Colon (tissue), 2 donors: ENCODE measurements at regions not wholly inside any gene's neighbourhood (a gene's known extent, or its start where the extent isn't known, plus 50 kb on each side); places are given as distances from the start of the nearest gene placed in this dataset.

Experiments
- FAIRE-seq: peaks from 2 replicates; lab custom pipeline; 2012; peaks lifted over from hg19 to GRCh38; lab: Jason Lieb, UNC
- donor health status: control.
- donor health status: control.

- FAIRE-seq: no peak
These were observed 255.0 kb downstream of the TRIB2 start for GRCh38 chr2:12971581-12972365.

- FAIRE-seq: no peak
These were observed 261.5 kb downstream of the TRIB2 start for GRCh38 chr2:12978066-12978835.

- no peak for FAIRE-seq
These were observed 262.3 kb downstream of the TRIB2 start for GRCh38 chr2:12979066-12979465.

GRCh38 chr2:12980817-12981216 is 264.1 kb downstream of the TRIB2 start:
- no peak for FAIRE-seq

GRCh38 chr2:12982149-12982584 is 265.4 kb downstream of the TRIB2 start:
- no peak for FAIRE-seq

GRCh38 chr2:12987246-12987645 is 270.5 kb downstream of the TRIB2 start:
- FAIRE-seq: no peak

- FAIRE-seq: no peak
These were observed 271.5 kb downstream of the TRIB2 start for GRCh38 chr2:12988279-12988678.

GRCh38 chr2:12990523-12990922 is 273.8 kb downstream of the TRIB2 start:
- FAIRE-seq: no peak

GRCh38 chr2:12998685-12999084 is 281.9 kb downstream of the TRIB2 start:
- no peak for FAIRE-seq

GRCh38 chr2:13000664-13001363 is 284.1 kb downstream of the TRIB2 start:
- no peak for FAIRE-seq

GRCh38 chr2:13001408-13001807 is 284.7 kb downstream of the TRIB2 start:
- FAIRE-seq: no peak

GRCh38 chr2:13002536-13003331 is 286.0 kb downstream of the TRIB2 start:
- no peak for FAIRE-seq

- no peak for FAIRE-seq
These were observed 286.8 kb downstream of the TRIB2 start for GRCh38 chr2:13003500-13003899.

- FAIRE-seq: no peak
These were observed 288.3 kb downstream of the TRIB2 start for GRCh38 chr2:13005048-13005447.

GRCh38 chr2:13005761-13006335 is 289.1 kb downstream of the TRIB2 start:
- no peak for FAIRE-seq

- no peak for FAIRE-seq
These were observed 289.7 kb downstream of the TRIB2 start for GRCh38 chr2:13006426-13006825.

- FAIRE-seq: no peak
These were observed 290.3 kb downstream of the TRIB2 start for GRCh38 chr2:13006829-13007717.

GRCh38 chr2:13009027-13009642 is 292.4 kb downstream of the TRIB2 start:
- no peak for FAIRE-seq

- FAIRE-seq: no peak
These were observed 293.5 kb downstream of the TRIB2 start for GRCh38 chr2:13010283-13010682.

GRCh38 chr2:13014783-13015182 is 298.0 kb downstream of the TRIB2 start:
- FAIRE-seq: no peak
